ENCODE measurements at regions not wholly inside any gene's neighbourhood (a gene's known extent, or its start where the extent isn't known, plus 50 kb on each side); places are given as distances from the start of the nearest gene placed in this dataset.

DNA sequence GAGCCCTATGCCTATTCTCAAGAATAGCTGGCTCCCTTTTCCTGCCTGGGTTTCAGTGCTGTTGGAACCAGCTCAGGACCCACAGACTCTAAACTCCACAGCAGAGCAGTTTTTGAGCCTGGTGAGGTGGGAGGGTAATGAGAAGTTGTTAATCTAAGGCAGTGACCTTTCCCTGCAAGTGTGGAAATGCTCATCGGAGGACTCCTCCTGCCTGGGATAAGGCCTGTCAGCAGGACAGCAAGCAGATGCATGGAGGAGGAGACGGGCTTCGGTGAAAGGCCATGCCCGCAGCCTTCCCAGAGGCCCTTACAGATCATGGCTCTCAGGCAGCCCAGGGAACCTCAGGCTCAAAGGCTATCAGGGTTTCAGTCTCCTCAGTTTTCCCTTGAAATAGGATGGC, 70.0 kb upstream of the SHISA3 start:
- Histone ChIP-seq H3K9me3 (ENCODE audit: control insufficient read depth, insufficient read depth, low read length) (no peaks in the 10 kb centered on the region), H4K5ac (ENCODE audit: low read depth, low read length) (no peak overlapping the region), H3K9me1 (ENCODE audit: insufficient read depth, low read length) (no peaks in the 10 kb centered on the region), H3K27ac (ENCODE audit: insufficient read depth, low read length) (no peak overlapping the region), H3K18ac (ENCODE audit: low read depth, low read length) (no peak overlapping the region), H2AK5ac (ENCODE audit: low read depth, low read length) (no peak overlapping the region), H2BK120ac (ENCODE audit: low read depth, low read length) (no peak overlapping the region), H3K9ac (ENCODE audit: low read depth, low read length) (no peak overlapping the region), H3K79me1 (ENCODE audit: low read depth in 1 of 2, low read length in 2 of 2) (no peaks in the 10 kb centered on the region), H3K4me2 (ENCODE audit: low read depth, low read length) (no peak overlapping the region), H3K23ac (ENCODE audit: low read depth, low read length) (no peak overlapping the region), H3K4me1 (ENCODE audit: control insufficient read depth, insufficient read depth, low read length) (no peaks in the 10 kb centered on the region; the same call in 1 of the 2 replicates), H3K36me3 (ENCODE audit: control insufficient read depth, insufficient read depth, low read length) (no peaks in the 10 kb centered on the region), H2AK9ac (replicated peaks; ENCODE audit: low read depth, low read length, poor library complexity) (peak overlapping the region; percentile 37), H3K56ac (ENCODE audit: extremely low read depth, insufficient read depth, low read length) (no peak overlapping the region), H4K8ac (ENCODE audit: low read depth in 2 of 2, low read length in 2 of 2) (no peak overlapping the region), H2AFZ (replicated peaks; ENCODE audit: low read length, poor library complexity) (no peak overlapping the region), H4K91ac (ENCODE audit: insufficient read depth, low read depth, low read length) (no peak overlapping the region), H3K4ac (ENCODE audit: low read depth, low read length) (no peak overlapping the region), H3K14ac (replicated peaks; ENCODE audit: low read depth, low read length) (no peak overlapping the region), H3K4me3 (ENCODE audit: insufficient read depth, low read depth, low read length) (no peak overlapping the region), H2BK5ac (ENCODE audit: low read depth, low read length, poor library complexity, severe bottlenecking) (no peak overlapping the region), H3K27me3 (ENCODE audit: control insufficient read depth, insufficient read depth, low read length) (no peaks in the 10 kb centered on the region; the same call in 1 of the 2 replicates), H4K20me1 (ENCODE audit: insufficient read depth, low read length) (no peaks in the 10 kb centered on the region), H2BK20ac (ENCODE audit: low read depth, low read length) (no peak overlapping the region), H2BK15ac (ENCODE audit: low read depth, low read length) (no peak overlapping the region)
- ChIA-PET CTCF (no interaction called here), POLR2A (ENCODE audit: unreplicated experiment) (no interaction called here)
- intact Hi-C loops (cut with micrococcal nuclease): no loop called here
- DNase-seq: no peak
- ATAC-seq (ENCODE audit: low read depth): no peak
- WGBS, 2 experiments (ENCODE audit: extremely low coverage in 2 of 2, insufficient read length in 1 of 2): 100% methylated on average over 3 of the region's 4 CpGs; no CpG with 5 or more reads in 1 of the 2 experiments
- TF ChIP-seq MAFK (IDR thresholded peaks at IDR 0.05; ENCODE audit: low read depth, low read length) (no peak), RFX5 (IDR thresholded peaks at IDR 0.05; ENCODE audit: low read depth, low read length) (no peak), MAZ (IDR thresholded peaks at IDR 0.05; ENCODE audit: borderline replicate concordance, low read depth, low read length) (no peak), CHD1 (IDR thresholded peaks at IDR 0.05; ENCODE audit: low read depth, low read length) (no peak), POLR2A (IDR thresholded peaks at IDR 0.05; ENCODE audit: low read depth, low read length) (no peak), NFE2L2 (IDR thresholded peaks at IDR 0.05; ENCODE audit: low read depth, low read length) (no peak), SMC3 (IDR thresholded peaks at IDR 0.05; ENCODE audit: low read depth, low read length) (no peak), RAD21 (IDR thresholded peaks at IDR 0.05; ENCODE audit: low read length) (no peak), MXI1 (IDR thresholded peaks at IDR 0.05; ENCODE audit: borderline replicate concordance, low read depth, low read length) (no peak), FOS (IDR thresholded peaks at IDR 0.05; ENCODE audit: low read depth, low read length) (no peak)
- BruUV-seq (replicated peaks): no TSS peak
- in situ Hi-C loops (cut with MboI; ENCODE audit: low sequenced_read_pairs): no loop called here
- dilution Hi-C loops (cut with HindIII; ENCODE audit: low sequenced_read_pairs, unreplicated experiment): no loop called here

Measured in IMR-90 (cell line).